Activated CD8-positive, alpha-beta memory T cell treated with anti-CD3 and anti-CD28 coated beads for 4 hours (primary cell): ENCODE measurements at regions not wholly inside any gene's neighbourhood (a gene's known extent, or its start where the extent isn't known, plus 50 kb on each side); places are given as distances from the start of the nearest gene placed in this dataset.
A peak's percentile ranks its signal among the peaks of the same experiment; 100 is the strongest.

Experiments used
- DNase-seq, 2 donors: peaks; one replicate each; pipeline ENCODE4 v3.0.0-alpha.2; 2020; ENCODE audit warnings: low read depth in 2 of 2

DNA sequence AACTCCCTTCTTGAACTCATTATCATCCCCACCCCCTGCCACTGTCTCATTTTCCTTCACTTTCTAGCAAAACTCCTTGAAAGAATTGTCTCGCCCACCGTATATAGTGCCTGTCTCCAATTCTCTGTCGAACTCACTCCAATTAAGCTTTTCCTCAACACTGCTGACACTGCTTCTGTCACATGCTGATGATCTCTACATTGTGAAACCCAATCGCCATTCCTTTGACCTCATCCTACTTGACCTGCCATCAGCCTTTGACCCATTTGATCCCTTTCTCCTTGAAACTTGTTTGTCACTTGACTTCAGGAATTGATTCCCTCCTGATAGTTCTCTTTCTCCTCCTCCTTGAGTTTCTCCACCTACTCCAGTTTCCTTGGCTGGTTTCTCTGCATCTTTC, 54.8 kb downstream of the CCDC71L start:
- DNase-seq, result no peak

DNA sequence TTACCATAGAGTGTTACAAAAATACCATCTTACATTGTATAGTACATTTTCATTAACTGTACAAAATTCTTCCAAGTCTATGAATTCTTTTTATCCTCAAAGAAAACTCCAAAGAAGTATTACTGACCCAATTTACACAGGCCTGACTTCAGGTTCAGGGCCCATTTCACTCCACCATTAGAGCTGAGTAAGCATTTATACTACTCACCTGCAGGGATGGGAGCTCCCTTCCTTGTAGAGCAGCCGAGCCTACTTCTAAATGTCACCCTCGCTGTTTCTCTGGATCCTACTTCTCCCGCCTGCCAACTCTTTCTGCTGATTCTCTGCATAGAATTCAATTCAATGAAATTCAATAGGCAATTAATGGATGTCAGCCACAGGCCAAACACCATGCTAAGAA, 56.0 kb downstream of the CCDC71L start:
- no peak for DNase-seq

DNA sequence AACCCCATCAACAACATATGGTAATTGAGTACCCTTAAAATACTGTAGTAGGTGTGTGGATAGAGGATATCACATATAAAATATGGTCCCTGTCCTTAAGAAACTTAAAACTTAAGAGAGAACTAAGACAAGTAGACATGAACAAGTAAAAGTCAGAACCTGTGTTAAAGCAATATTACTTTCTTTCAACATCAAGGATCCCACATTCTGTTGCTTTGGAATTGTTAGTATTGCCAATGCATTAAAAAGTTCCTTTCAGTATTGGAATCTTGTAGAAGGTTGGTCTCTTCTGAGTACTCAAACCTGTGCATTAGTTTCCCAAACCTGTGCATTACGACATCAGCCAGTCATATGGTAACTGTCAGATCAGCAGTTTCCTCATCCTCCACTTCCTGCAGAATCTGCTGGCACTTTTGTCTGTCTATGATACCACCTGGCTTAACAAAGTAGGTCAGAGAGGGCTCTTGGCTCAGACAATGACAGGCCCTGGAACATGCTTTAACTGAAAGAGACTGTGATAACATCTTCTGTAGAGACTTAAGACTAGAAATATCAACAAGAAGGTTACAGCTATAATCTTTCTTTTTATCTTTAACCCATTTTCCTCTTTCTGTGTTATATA, 56.5 kb downstream of the CCDC71L start:
- DNase-seq, result no peak

DNA sequence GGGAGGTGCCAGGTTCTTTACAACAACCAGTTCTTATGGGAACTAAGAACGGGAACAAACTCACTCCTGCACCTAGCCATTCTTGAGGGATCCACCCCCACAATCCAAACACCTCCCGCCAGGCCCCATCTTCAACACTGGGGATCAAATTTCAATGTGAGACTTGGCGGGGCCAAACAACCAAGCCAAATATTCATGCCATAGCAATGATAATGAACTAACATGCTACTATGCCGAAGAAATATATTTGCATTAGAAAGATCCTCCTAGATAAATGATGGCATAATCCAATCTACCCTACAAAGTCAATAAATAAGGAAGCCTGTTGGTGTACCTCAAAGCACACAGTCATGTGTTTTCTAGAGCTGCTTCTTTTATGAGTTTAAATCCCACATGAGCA, 57.6 kb downstream of the CCDC71L start:
- no peak for DNase-seq

DNA sequence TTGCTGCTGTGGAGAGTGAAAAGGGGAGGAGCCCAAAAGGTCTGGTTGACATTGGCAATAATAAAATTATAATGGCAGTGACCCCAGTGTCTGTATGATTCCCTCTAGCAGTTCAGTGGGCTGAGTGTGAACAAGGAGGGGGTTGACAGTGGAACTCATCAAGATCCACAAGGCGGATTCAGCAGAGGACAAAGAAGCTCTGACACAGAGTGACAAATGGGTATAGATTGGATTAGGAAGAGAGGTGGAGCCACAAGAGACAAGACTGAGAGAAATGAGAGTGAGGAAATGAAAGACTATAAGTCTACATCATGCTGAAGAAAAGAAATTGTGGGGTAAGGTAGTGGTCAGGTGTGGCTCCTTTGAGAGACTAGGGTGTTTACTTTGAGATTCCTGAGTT, 58.9 kb downstream of the CCDC71L start:
- DNase-seq, result no peak

DNA sequence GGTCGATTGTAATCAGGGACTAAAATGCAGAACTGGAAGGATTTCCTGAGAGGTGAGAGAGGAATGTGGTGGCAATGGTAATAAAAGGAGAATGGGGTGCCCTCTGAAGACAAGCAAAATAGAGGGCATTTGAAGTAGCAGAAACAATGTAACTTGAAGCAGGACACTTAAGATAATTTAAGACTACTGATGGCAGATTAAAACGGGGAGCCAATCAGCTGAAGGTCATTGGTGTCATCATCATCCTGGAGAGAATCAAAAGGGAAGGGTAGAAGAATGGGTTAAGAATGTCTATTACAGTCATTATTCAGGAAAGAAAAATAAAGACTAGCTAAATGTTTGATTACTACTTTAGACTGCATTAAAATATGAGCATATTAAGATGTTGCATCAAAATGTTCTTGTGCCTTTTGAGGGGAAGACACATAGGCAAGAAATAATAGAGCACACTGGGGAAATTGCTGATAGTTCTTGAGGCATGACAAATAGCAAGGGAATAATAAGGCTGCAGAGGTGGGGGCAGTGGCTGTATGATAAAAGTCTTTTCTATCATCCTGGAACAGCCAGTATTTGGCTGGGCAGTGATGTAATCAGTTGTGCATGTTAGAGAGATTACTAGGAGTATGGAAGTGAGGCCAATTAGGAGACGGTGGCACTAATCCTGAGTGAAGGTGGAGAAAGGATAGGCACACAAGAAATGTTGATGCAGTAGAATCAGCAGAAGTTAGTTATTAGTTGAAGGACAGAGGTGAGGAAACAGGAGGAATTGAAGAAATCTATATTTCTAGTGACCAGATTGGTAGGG, 60.2 kb downstream of the CCDC71L start:
- DNase-seq, result no peak

DNA sequence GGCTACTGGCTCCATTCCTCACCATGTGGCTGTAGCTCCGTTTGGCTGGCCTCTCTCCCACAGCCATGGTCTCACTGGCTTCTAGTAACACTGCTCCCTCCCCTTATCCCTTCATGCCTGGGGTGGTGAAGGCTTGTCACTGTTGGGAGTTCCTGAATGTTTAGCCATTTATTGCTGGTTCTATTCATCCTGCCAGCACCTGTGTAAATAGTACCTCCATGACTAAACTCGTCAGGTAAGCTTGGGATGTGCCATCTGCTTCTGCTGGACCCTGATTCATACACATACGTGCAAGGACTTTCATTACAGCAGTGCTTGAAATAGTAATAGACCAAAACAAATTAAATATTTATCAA, 61.6 kb downstream of the CCDC71L start:
- DNase-seq, result no peak

DNA sequence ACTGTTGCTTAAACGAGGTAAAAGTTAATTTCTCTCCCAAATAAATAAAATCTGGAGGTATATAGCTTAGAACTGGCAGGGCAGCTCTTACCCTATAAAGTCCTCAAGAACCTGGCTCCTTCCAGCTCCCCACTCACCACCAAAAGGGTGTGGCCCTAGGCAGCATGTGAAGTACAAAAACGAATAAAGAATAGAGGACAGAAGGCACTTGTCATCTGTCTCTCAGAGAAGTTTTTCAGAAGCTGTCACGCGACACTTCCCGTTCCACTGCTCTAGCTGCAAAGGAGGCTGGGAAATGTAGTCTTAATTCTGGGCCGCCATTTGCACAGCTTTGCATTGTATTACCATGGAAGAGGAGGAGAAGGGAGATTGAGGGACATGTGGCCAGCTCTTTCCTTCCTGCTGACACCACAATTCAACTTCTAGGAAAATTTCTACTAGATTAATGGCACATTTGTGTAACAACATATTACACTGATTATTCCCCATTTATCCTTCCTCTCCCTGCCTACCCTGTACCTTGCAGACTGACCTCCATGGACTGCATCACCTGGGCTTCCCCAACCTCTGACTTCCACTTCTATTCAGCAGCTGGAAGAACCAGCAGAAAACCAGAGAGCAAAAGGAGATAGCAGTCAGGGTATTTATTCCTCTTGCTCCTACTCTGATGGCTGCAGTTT, 62.2 kb downstream of the CCDC71L start:
- DNase-seq, result peak; percentile 21 to 40

DNA sequence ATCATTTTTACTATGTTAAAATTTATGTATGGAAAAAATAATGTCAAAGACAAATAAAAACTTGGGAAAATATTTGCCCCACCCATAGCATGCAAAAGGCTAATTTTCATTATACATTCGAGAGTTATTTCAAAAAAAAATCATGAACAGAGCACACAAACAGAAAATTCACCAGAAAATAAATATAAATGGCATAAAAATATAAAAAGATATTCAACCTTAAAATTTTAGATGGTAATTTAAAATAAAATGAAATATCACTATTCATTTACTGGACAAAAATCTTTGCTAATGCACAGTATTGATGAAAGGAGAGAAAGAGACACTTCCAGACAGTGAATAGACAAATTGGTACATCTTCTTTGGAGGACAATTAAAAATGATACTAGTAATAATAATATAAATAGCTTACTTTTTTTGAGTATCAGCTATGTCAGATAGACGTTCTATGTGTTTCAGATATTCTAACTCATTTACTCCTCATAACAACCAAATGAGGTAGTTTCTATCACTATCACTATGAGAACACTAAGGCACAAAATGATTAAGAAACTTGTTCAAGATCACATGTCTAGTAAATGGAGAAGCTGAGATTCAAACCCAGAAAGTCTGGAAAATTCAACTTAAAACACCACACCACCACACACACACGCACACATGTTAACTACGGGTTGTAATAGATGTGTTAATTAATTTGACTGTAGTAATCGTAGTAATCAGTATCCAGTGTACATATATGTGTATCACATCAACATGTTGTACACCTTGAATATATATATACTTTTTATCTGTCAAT, 63.0 kb downstream of the CCDC71L start:
- DNase-seq, result no peak

DNA sequence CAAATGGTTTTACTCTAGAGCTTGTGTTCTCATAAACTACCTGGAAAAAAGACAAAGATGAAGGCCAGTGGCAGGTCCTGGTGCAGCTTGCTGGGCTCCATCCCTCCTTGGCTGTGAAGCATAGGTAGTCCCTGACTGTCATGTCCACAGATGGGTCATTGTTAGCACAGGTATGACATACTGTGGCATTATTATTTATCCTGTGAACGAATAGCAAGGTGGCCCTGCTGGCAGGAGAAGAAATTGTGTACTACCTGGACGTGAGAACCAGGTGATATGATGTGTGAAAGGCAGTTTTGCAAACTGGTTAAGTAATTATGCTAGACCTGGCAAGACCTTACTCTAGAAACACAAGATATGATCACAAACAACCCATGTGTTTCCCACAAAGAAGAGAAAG, 63.9 kb downstream of the CCDC71L start:
- no peak for DNase-seq

DNA sequence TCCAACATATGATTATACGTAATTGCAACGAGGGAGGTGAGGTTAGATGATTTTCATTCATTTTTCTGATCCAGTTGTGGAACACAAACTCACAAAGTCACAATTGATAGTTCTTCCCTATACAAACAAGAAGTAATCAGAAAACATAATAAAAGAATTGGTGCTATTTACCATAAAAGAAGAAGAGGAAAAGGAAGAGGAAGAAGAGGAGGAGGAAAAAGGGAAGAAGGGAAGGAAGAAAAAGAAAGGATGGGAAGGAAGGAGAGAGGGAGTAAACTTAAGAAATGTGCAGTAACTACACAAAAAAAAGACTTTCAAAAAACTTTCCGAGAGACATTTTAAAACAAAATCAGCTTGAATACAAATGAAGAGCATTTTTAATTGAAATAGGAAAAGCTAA, 65.0 kb downstream of the CCDC71L start:
- DNase-seq, result no peak

DNA sequence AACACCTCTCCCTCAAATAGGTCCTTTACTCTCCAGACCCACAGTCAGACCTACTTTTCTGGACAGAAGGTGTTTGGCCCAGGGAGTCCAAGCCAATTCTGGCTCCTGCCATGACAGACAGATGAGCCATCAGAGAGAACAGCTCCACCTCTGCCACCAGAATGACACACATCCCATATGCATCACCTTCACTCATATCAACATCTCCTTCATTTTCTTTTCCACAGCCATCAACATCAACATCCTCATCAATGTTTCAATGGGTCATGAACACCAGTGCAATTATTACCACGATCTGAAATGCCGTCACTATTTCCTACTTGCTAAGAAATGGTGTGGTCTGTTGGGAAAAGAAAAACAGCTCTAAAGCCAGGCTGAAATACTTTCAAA, 67.9 kb downstream of the CCDC71L start:
- DNase-seq, result no peak

DNA sequence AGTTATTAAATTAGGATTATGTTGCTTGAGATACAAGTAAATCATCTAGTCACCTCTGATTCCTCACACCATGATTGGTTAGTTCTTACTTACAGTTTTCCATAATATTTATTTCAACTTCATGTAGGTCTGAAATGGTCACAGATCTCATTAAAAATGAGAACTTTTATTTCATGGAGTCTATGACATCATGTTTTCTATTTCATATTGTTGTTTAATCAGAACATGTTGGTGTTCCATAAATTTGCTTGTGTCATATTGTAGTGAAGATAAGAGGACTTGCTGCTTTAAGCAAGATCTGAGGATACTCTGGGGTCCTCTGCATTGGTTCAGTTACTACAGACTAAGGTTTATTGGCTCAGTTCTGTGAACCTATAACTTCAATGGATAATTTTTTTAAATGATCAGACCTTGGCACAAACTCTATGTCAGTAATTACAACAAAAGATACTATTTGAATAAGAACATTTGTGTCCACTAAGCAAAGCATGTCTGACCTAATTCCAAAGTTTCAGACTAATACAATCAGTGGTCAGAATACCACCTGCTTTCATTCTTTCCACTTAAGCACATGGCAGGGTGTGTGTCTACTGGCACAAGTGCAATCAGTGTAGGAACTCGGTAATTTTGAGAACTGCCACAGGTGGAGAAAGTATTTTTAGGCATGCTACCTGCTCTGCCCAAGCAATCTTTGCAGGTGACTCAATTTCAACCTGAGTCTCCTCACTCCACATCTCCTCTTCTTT, 68.5 kb downstream of the CCDC71L start:
- no peak for DNase-seq

DNA sequence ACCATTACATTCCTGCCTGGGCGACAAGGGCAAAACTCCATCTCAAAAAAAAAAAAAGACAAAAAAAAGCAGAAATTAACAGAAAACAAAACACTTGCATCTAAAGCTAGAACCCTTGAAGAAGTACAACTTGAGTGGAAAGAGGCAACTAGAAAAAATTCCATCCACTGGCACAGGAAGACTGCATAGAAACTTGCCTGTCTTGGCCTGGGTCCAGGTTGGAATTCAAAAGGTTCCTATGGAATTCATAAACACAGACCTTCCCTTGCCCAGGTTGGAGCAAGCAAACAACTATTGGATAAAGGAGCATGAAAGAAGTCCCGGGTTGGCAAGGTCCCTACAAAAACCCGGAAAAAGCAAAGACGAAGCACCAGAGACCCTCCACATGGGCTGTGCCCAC, 69.8 kb downstream of the CCDC71L start:
- no peak for DNase-seq

DNA sequence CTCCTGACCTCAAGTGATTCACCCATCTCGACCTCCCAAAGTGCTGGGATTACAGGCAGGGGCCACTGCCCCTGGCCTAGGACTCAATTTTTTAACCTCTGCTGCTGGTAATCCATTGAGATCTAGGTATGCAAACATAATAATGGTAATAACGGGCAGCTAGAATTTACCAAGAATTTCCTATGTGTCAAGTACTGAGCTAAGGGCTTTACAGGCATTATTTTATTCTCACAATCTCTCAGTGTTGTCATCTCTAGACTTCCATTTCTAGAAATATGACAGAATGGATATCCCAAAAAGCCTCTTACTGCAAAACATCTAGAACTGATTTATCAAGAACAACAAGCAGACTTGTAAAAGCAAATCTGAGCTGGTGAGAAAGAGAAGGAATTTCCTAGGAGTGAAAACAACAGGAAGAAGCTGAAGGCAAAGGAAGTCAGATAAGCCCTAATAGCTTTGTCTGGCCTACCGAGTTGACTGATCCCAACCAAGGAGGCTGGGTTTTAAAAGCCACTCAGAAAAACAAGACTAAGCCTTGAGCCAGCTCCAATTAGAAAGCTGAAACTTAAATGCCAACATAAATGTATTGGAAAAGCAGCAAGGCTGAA, 70.6 kb downstream of the CCDC71L start:
- DNase-seq, result no peak

DNA sequence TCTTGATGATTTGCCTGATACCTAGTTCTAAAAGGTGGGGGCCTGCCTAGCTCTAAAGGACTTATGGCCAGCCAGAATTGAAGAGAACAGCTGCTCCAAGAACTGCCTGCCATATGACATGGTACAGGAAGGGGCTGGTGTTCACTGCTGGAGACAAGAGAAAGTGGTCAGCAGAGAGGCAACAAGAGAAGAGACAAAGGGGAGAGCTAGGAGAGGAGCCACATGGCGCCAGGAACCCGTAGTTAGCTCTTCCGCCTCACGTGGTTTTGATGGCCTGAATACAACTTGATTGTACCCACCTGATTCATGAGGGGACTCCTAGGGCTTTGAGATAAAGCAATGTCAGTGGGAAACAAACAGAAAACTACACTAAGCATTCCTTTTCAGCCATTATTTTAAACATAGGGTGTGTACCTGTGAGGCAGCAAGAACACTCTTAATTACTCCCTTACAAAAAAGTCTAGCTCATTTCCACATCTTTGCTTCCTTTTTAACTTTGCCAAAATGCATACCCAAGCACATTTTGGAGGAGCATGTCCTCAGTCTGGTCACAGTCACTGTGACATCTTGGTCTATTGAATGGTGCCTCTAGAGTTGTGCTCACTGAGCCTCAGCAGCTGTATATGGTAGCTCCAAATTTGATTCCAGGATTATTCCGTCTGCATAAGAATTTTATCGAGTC, 71.6 kb downstream of the CCDC71L start:
- DNase-seq, result no peak

DNA sequence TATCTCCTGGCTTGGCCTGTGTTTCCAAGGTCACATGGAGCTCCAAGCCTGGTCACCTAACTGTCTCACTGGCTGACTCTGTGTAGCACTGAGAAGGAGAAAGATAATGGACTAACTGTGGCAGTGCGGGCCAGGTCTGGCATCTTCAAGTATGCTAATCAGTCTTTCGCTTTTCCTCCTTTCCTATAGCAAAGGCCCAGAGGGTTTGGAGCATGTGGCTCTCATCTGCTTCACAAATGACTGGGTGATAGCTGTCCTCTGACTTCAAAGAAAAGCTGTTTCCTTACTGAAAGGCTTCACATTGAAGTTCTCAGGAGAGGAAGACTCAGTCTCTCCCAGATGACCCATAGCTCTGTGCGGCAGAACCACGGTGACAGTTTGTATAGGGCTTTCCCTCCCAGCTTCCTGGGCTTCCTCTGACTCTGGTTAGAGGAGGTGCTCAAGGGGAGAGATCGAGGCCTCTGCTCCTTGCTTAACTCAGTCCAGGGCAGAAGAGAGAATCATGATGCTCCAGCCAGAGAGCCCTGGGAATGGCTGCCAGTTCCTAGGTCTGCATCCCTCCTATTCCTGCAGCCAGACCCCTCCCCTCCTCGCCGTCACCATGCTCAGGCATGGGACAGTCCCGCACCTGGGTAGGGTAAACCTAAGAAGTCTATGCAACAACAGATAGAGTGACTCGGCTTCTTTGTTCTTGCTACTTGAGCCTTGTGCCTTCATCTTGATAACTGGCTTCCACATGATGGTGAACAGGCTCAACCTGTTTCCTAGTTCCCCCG, 72.3 kb downstream of the CCDC71L start:
- DNase-seq, result no peak

DNA sequence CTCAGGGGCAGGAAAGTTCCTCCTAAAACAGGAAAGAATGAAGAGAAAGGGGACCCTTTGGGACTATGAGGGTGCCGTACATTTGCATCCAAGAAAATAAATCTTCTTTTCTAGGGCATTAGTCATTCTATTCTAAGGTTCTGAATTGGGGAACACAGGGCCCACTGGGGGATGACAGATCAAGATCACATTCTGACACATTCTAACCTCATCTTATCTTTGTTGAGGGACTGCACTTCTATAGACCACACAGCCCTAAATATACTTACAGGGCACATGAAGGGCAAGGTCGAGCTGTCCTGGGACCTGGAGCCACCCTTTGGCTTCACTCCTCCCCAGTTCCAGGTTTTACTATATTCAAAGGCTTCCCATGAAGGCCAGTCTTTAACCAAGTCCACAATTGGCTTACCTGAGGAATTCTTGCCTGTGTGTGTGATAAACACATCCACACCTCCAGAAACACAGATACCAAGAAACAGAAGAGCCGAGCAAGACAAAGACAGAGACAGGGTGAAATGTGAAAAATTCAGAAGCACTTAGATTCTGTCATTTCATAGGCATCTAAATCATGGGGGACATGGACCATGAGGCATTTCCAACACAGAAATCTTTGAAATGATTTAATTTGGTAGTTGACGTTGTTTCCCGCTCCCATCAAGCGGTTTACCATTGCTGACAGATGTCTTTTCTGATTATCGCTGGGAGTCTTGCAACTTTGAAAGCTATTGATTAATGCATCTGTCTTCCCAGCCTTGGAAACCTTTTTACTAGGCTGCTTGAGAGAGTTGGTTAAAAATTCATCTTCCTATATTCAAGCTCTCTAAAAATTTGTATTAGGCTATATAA, 75.8 kb downstream of the CCDC71L start:
- DNase-seq, result no peak
